Mesothelial cell of epicardium (in vitro differentiated cells): ENCODE measurements at regions not wholly inside any gene's neighbourhood (a gene's known extent, or its start where the extent isn't known, plus 50 kb on each side); places are given as distances from the start of the nearest gene placed in this dataset.

Experiments used
- DNase-seq, 2 experiments: peaks; one replicate each; pipeline ENCODE4 v3.0.0; 2021; ENCODE audit warnings: low spot score in 2 of 2; ENCODE audit not compliant: unreplicated experiment in 2 of 2
- H3K27ac Mint-ChIP-seq: 2 replicates; pipeline ENCODE4 v1.8.0; 2021; ENCODE audit warnings: mixed read lengths
- H3K27me3 Mint-ChIP-seq: 2 replicates; pipeline ENCODE4 v1.8.0; 2021; ENCODE audit warnings: low read depth, mixed read lengths
- H3K36me3 Mint-ChIP-seq: 2 replicates; pipeline ENCODE4 v1.8.0; 2021; ENCODE audit warnings: mixed read lengths
- H3K4me1 Mint-ChIP-seq: 2 replicates; pipeline ENCODE4 v1.8.0; 2021; ENCODE audit warnings: mixed read lengths
- H3K4me3 Mint-ChIP-seq: 2 replicates; pipeline ENCODE4 v1.8.0; 2021; ENCODE audit warnings: mild to moderate bottlenecking, moderate library complexity, mixed read lengths
- H3K9me3 Mint-ChIP-seq: 2 replicates; pipeline ENCODE4 v1.8.0; 2021; ENCODE audit warnings: mixed read lengths
- TF ChIP-seq, protein P1 (sequence below): fragments of 200-600 bp; sonication (generic); IDR thresholded peaks from one replicate; pipeline ENCODE4 v1.5.0; 2021; ENCODE audit warnings: antibody characterized with exemption; ENCODE audit not compliant: unreplicated experiment

DNA sequence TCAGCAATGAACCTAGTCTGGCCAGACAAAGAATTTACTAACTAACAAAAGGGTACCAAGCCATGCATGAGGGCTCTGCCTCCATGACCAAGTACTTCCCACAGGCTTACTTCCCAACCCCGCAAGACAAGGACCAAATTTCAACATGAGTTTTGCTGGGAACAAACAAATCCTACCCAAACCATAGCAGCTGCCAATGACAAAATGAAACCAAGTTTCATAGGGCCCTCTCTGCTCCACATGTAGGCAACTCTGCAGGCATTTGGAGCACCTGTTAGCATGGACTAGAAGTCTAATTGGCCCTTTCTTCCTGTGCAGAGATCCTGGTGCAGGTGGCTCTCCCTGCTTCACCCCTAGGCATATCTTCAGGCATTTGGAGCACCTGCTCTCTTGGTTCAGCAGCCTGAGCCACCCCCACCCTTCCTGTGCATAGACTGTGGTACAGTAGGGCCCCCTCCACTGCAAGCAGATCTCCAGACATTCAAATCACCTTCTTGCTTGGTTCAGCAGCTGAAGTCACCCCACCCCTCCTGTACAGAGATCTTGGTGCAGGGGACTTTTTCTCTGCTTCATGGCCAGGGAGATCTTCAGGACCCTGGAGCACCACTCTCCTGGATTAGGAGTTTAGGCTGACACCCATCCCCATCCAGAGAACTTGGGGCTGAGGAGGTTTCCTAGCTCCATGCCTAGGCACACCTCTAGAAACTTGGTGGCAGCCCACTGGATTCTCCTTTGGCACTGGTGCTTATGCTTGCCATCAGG lies 308.7 kb downstream of the RPAP3 start:
- H3K4me3 Mint-ChIP-seq = no peak overlapping the region
- no peaks in the 10 kb centered on the region for H3K27me3 Mint-ChIP-seq
- peaks cover 4% of the 10 kb centered on the region for H3K36me3 Mint-ChIP-seq
- peaks cover 15% of the 10 kb centered on the region for H3K4me1 Mint-ChIP-seq
- peaks cover 36% of the 10 kb centered on the region for H3K9me3 Mint-ChIP-seq
- H3K27ac Mint-ChIP-seq = no peak overlapping the region
- DNase-seq = no peak
- TF ChIP-seq, protein P1, sequence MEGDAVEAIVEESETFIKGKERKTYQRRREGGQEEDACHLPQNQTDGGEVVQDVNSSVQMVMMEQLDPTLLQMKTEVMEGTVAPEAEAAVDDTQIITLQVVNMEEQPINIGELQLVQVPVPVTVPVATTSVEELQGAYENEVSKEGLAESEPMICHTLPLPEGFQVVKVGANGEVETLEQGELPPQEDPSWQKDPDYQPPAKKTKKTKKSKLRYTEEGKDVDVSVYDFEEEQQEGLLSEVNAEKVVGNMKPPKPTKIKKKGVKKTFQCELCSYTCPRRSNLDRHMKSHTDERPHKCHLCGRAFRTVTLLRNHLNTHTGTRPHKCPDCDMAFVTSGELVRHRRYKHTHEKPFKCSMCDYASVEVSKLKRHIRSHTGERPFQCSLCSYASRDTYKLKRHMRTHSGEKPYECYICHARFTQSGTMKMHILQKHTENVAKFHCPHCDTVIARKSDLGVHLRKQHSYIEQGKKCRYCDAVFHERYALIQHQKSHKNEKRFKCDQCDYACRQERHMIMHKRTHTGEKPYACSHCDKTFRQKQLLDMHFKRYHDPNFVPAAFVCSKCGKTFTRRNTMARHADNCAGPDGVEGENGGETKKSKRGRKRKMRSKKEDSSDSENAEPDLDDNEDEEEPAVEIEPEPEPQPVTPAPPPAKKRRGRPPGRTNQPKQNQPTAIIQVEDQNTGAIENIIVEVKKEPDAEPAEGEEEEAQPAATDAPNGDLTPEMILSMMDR = no peak

DNA sequence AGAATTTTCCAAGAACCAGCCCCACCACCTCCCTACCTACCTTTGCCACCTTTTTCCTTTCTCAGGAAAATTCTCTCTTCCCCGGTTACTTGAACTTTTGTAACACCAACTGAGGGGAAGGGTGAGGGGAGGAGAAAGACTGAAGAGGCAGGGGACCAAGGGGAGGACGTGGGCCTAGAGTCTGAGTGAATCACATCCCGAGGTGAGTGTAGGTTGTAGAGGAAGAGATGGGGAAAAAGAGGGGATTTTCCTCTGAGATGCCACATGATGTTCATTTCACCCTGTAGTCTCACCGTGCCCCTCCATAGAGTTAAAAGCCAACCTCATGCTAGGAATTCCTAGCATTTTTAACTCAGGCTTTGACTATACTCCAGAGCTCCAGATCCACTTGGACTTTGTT lies 311.8 kb downstream of the RPAP3 start:
- TF ChIP-seq, protein P1 = no peak
- H3K4me1 Mint-ChIP-seq = peaks cover 17% of the 10 kb centered on the region
- H3K4me3 Mint-ChIP-seq = no peak overlapping the region
- no peak for DNase-seq
- peaks cover 19% of the 10 kb centered on the region for H3K9me3 Mint-ChIP-seq
- H3K27ac Mint-ChIP-seq = no peak overlapping the region
- peaks cover 4% of the 10 kb centered on the region for H3K36me3 Mint-ChIP-seq
- H3K27me3 Mint-ChIP-seq = peaks cover 7% of the 10 kb centered on the region

DNA sequence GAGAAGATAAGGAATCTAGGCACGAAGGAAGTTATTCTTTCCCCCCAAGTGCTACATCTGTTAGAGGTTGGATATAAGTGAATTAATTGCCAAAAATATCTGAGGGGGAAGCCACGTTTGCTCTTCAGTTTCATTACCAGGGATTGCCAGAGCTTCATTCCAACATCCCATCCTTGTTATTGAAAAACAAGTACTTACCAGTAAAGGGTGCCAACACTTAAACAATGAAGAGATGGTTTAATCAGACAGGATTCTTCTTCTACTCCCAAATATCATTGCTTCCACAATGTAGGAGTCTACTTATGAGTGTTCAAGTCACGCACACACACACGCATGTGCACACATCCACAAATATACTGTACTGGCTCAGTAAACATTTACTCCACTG lies 312.4 kb downstream of the RPAP3 start:
- no peak for DNase-seq
- Mint-ChIP-seq H3K9me3 (peaks cover 14% of the 10 kb centered on the region), H3K36me3 (peaks cover 4% of the 10 kb centered on the region), H3K27ac (no peak overlapping the region), H3K4me3 (no peak overlapping the region), H3K27me3 (peaks cover 14% of the 10 kb centered on the region), H3K4me1 (peaks cover 17% of the 10 kb centered on the region)
- TF ChIP-seq, protein P1 = no peak

DNA sequence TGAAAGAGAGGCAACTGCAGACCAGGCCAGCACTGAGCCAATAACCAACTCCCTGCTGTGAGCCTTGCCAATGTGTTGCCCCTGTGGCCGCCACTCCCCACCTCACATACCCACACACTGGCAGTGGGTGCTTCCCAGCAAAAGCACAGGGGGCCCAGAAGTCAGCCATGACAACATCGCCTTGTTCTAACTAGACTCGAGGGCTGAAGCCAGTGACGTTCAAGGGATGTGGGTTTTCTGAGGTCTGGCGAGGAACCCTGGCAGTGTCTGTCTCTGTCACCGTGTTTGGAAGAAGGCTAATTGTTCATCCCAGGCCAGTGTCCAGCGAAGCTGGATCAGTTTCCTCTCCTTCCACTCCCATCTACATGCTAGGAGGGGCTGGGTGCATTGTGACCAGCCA lies 311.8 kb upstream of the AMIGO2 start:
- DNase-seq = no peak
- Mint-ChIP-seq H3K27me3 (peaks cover 18% of the 10 kb centered on the region), H3K9me3 (peaks cover 3% of the 10 kb centered on the region), H3K36me3 (no peaks in the 10 kb centered on the region), H3K4me1 (peaks cover 17% of the 10 kb centered on the region), H3K4me3 (no peak overlapping the region), H3K27ac (no peak overlapping the region)
- TF ChIP-seq, protein P1 = no peak

DNA sequence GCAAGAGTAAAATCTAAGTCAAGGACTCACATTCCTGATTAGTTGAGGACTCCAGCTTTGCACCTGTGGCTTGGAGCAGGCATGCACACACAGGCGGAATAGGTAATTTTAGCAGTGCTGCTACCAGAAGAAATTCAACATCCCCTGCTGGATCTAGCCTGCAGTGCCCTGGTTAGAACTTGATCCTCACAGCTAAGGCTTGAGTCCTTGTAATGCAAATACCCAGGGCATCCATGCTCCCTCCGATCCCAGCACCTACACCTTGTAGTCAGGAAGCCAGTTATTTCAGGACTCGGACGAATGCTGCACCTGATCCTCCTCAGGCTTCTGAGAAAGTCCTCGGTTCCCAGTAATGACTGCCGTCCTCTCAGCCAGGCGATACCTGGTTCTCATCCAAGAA lies 309.0 kb upstream of the AMIGO2 start:
- no peaks in the 10 kb centered on the region for H3K9me3 Mint-ChIP-seq
- DNase-seq = no peak
- no peaks in the 10 kb centered on the region for H3K36me3 Mint-ChIP-seq
- H3K4me3 Mint-ChIP-seq = no peak overlapping the region
- no peak overlapping the region for H3K27ac Mint-ChIP-seq
- TF ChIP-seq, protein P1 = no peak
- H3K27me3 Mint-ChIP-seq = peaks cover 18% of the 10 kb centered on the region
- H3K4me1 Mint-ChIP-seq = peaks cover 34% of the 10 kb centered on the region

DNA sequence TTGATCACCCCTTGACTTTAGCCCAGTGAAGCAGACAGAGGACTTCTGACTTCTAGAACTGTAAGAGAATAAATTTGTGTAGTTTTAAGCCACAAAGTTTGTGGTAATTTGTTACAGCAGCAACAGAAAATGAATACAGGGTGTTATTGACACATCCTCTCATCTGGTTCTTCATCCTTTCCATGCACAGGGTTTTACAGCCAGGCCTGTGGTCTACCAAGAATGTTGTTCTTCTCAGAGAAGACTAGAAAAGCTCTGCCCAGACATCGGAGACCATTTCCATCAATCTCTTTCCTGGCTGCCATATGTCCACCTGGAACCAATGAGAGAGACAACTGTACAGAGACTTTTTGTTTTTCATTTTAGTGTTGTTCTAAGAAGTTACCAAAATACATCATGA lies 308.2 kb upstream of the AMIGO2 start:
- H3K9me3 Mint-ChIP-seq = no peaks in the 10 kb centered on the region
- peaks cover 30% of the 10 kb centered on the region for H3K4me1 Mint-ChIP-seq
- H3K27ac Mint-ChIP-seq = no peak overlapping the region
- no peaks in the 10 kb centered on the region for H3K36me3 Mint-ChIP-seq
- no peak for DNase-seq
- H3K4me3 Mint-ChIP-seq = no peak overlapping the region
- peaks cover 18% of the 10 kb centered on the region for H3K27me3 Mint-ChIP-seq
- TF ChIP-seq, protein P1 = no peak
